ENCODE measurements at regions not wholly inside any gene's neighbourhood (a gene's known extent, or its start where the extent isn't known, plus 50 kb on each side); places are given as distances from the start of the nearest gene placed in this dataset.

DNA sequence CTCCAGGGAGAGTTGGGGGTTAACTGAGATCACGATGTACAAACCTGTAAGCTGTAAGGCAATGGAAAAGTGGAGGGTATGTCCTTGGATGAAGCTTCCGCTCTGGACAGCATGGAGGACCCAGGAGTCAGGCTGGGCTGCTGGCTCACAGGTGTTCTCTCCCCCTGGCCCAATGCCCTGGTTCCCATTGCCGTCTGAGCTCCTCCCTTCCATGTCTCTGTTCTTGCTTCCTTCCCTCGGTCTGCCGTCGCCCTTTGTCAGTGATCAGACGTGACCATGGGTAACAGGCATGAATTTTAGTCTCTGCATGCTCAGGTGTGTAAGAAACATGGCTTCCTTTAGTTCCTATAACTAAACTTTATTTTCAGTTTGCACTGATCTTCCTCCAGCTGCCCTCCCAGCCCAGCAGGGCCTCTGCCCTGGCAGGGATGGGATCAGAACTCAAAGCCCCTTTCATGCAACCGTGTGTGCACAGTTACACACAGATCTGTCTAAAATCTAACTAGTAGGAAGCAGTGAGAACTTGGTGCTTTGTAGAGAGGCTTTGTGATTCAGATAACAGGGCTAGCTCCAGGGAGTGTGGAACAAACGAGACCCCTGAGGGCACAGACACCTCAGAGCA is 51.7 kb upstream of the KCNMB1 start:
- Mint-ChIP-seq H3K4me1 (ENCODE audit: low read depth, unreplicated experiment) (peaks cover 5% of the 10 kb centered on the region), H3K27me3 (ENCODE audit: unreplicated experiment) (peaks cover 13% of the 10 kb centered on the region), H3K27ac (ENCODE audit: unreplicated experiment) (no peak overlapping the region), H3K9me3 (ENCODE audit: low read depth, unreplicated experiment) (no peaks in the 10 kb centered on the region), H3K4me3 (ENCODE audit: low read depth, unreplicated experiment) (no peak overlapping the region), H3K36me3 (ENCODE audit: insufficient read depth, unreplicated experiment) (no peaks in the 10 kb centered on the region)
- BruUV-seq (replicated peaks), result no TSS peak
- DNase-seq, result no peak
- TF ChIP-seq CTCF (IDR thresholded peaks at IDR 0.05; ENCODE audit: unreplicated experiment), result no peak
- CTCF ChIA-PET, result no interaction called here
- intact Hi-C loops (cut with micrococcal nuclease; ENCODE audit: unreplicated experiment), result no loop called here

GRCh38 chr5:170439944-170440269 is 50.7 kb upstream of the KCNMB1 start:
- TF ChIP-seq CTCF (IDR thresholded peaks at IDR 0.05; ENCODE audit: unreplicated experiment), result no peak
- H3K4me3 Mint-ChIP-seq (ENCODE audit: low read depth, unreplicated experiment), result no peak overlapping the region
- no peak for DNase-seq
- peaks cover 4% of the 10 kb centered on the region for H3K27me3 Mint-ChIP-seq (ENCODE audit: unreplicated experiment)
- intact Hi-C loops (cut with micrococcal nuclease; ENCODE audit: unreplicated experiment), result loop anchor here (5.0 kb wide), 1 partner anchor 37 kb away; no protein-coding TSS in a partner anchor
- no peak overlapping the region for H3K27ac Mint-ChIP-seq (ENCODE audit: unreplicated experiment)
- CTCF ChIA-PET, result no interaction called here
- no TSS peak for BruUV-seq (replicated peaks)
- peaks cover 5% of the 10 kb centered on the region for H3K4me1 Mint-ChIP-seq (ENCODE audit: low read depth, unreplicated experiment)
- no peaks in the 10 kb centered on the region for H3K9me3 Mint-ChIP-seq (ENCODE audit: low read depth, unreplicated experiment)
- H3K36me3 Mint-ChIP-seq (ENCODE audit: insufficient read depth, unreplicated experiment), result no peaks in the 10 kb centered on the region

GRCh38 chr5:170439223-170439943 is 50.2 kb upstream of the KCNMB1 start:
- Mint-ChIP-seq H3K27me3 (ENCODE audit: unreplicated experiment) (peaks cover under 1% of the 10 kb centered on the region), H3K36me3 (ENCODE audit: insufficient read depth, unreplicated experiment) (no peaks in the 10 kb centered on the region), H3K27ac (ENCODE audit: unreplicated experiment) (no peak overlapping the region), H3K4me3 (ENCODE audit: low read depth, unreplicated experiment) (no peak overlapping the region), H3K9me3 (ENCODE audit: low read depth, unreplicated experiment) (no peaks in the 10 kb centered on the region), H3K4me1 (ENCODE audit: low read depth, unreplicated experiment) (peaks cover 5% of the 10 kb centered on the region)
- no TSS peak for BruUV-seq (replicated peaks)
- TF ChIP-seq CTCF (IDR thresholded peaks at IDR 0.05; ENCODE audit: unreplicated experiment), result no peak
- DNase-seq, result no peak
- CTCF ChIA-PET, result interaction anchor here (1.2 to 1.6 kb wide), 2 partner anchors 11 to 194 kb away, joined by 3 to 5 read pairs; no protein-coding TSS in a partner anchor
- intact Hi-C loops (cut with micrococcal nuclease; ENCODE audit: unreplicated experiment), result loop anchor here (5.0 kb wide), 1 partner anchor 38 kb away; no protein-coding TSS in a partner anchor
